ENCODE measurements at regions not wholly inside any gene's neighbourhood (a gene's known extent, or its start where the extent isn't known, plus 50 kb on each side); places are given as distances from the start of the nearest gene placed in this dataset.

DNA sequence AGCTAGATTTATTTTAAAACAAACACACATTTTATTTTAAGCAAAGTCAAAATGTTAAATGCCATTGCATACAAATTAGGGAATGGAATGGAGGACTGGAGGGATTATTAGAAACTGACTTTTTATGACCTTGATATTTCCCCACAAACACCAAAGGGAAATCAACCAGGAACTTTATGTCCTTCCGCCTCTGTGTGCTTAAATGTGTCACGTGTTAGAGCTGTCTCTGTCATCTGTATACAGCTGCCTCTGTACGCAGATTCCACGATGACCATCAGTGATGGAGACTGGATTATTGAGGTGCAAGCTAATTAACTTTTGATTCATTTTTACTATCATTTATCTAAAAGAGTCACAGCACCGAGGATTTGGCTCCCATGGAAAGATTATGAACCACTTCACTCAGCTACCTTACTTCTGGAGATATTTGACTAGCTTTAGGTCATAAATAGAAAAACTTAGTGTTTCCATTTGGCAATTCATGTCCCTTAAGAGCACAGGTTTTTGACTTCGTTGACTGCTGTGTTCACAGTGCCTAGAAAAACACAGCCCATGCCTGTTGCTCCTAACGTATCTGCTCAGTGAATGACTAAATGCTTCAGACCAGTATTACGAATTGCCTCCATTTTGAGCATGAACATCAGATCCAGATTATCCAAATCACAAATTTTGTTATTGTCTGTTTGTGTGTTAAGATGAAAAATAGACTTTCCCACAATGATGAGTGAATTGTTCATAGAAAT, 1048.1 kb downstream of the MCTP2 start:
- intact Hi-C loops (cut with DNase I; ENCODE audit: low total_unique reads): no loop called here
- no peaks in the 10 kb centered on the region for H3K4me1 ChIP-seq
- no peak for DNase-seq (ENCODE audit: low spot score in 2 of 2)

DNA sequence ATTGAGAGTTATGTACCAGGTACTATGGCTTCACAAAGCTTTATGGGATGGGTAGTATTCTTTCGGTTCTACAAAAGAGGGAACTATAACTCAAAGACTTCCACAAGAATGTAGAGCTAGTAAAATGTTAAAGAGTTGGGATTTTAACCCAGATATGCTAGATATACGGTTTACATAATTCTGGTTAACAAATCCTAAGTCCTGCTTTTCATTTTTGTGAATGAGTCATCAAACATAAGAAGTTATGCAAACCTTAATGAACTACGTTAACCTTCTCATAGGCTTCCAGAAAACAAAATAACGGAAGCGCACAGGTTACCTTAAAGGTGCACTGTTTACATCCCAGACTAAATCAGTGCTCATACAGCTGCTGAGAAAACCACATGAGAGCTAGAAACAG, 1049.3 kb downstream of the MCTP2 start:
- TF ChIP-seq, protein P1, sequence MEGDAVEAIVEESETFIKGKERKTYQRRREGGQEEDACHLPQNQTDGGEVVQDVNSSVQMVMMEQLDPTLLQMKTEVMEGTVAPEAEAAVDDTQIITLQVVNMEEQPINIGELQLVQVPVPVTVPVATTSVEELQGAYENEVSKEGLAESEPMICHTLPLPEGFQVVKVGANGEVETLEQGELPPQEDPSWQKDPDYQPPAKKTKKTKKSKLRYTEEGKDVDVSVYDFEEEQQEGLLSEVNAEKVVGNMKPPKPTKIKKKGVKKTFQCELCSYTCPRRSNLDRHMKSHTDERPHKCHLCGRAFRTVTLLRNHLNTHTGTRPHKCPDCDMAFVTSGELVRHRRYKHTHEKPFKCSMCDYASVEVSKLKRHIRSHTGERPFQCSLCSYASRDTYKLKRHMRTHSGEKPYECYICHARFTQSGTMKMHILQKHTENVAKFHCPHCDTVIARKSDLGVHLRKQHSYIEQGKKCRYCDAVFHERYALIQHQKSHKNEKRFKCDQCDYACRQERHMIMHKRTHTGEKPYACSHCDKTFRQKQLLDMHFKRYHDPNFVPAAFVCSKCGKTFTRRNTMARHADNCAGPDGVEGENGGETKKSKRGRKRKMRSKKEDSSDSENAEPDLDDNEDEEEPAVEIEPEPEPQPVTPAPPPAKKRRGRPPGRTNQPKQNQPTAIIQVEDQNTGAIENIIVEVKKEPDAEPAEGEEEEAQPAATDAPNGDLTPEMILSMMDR (IDR thresholded peaks at IDR 0.05): no peak
- H3K27ac ChIP-seq: no peak overlapping the region
- H3K4me3 ChIP-seq: no peak overlapping the region

More for the DNA sequence above, 1048.1 kb downstream of the MCTP2 start:
- Histone ChIP-seq H3K9me3 (no peaks in the 10 kb centered on the region), H3K27ac (no peak overlapping the region), H3K36me3 (no peaks in the 10 kb centered on the region), H3K4me3 (no peak overlapping the region), H3K27me3 (no peaks in the 10 kb centered on the region)
- no peak for TF ChIP-seq POLR2A (IDR thresholded peaks at IDR 0.05)
- TF ChIP-seq POLR2AphosphoS5 (IDR thresholded peaks at IDR 0.05): no peak
- TF ChIP-seq, protein P1 (IDR thresholded peaks at IDR 0.05): no peak

DNA sequence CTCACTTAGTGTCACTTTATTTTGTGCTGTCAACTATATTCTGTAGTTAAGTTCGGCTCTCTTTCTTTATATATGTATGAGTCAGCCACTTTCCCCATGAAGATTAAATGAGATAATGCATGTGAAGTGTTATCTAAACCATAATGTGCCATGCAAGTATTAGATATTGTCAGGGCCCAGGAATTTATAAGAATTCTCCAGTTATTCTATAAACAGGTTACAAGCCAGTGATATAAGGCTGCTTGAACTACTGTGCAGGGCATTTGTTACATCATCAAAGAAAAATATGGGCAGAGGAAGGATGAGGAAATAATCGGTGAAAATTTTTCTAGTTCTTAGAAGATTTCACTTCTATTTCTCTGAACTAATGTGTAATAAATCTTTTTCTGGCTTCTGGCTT, 1049.0 kb upstream of the NR2F2 start:
- no peak overlapping the region for H3K4me3 ChIP-seq
- no peak overlapping the region for H3K27ac ChIP-seq
- H3K4me1 ChIP-seq: no peaks in the 10 kb centered on the region
- intact Hi-C loops (cut with DNase I; ENCODE audit: low total_unique reads): no loop called here
- H3K27me3 ChIP-seq: no peaks in the 10 kb centered on the region
- H3K9me3 ChIP-seq: no peaks in the 10 kb centered on the region
- no peak for DNase-seq (ENCODE audit: low spot score in 2 of 2)
- TF ChIP-seq, protein P1 (IDR thresholded peaks at IDR 0.05): no peak
- no peak for TF ChIP-seq POLR2AphosphoS5 (IDR thresholded peaks at IDR 0.05)
- TF ChIP-seq POLR2A (IDR thresholded peaks at IDR 0.05): no peak
- no peaks in the 10 kb centered on the region for H3K36me3 ChIP-seq

More for the DNA sequence above, 1049.3 kb downstream of the MCTP2 start:
- intact Hi-C loops (cut with DNase I; ENCODE audit: low total_unique reads): no loop called here
- H3K9me3 ChIP-seq: no peaks in the 10 kb centered on the region
- H3K27me3 ChIP-seq: no peaks in the 10 kb centered on the region
- no peaks in the 10 kb centered on the region for H3K4me1 ChIP-seq
- H3K36me3 ChIP-seq: no peaks in the 10 kb centered on the region
- DNase-seq (ENCODE audit: low spot score in 2 of 2): no peak

DNA sequence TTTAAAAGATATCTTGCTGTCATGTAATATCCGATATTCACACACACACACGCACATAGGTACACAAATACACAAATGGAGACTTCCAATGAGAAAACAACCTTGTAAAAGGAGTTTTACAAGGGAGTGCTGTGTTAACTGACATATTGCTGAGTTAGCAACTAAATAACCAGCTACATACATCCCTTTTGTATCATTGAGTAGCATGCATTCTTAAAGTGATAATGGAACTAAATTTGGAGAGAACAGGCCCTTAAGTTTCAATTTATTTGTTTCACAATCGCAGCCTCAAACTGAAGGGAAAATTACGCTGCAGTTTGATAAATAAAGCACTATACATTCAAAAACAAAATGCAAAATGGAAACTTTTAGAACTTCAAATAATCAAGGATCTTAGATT, 1046.0 kb upstream of the NR2F2 start:
- no peak overlapping the region for H3K4me3 ChIP-seq
- TF ChIP-seq, protein P1 (IDR thresholded peaks at IDR 0.05): no peak
- H3K9me3 ChIP-seq: no peaks in the 10 kb centered on the region
- H3K36me3 ChIP-seq: no peaks in the 10 kb centered on the region
- H3K27ac ChIP-seq: no peak overlapping the region
- H3K4me1 ChIP-seq: no peaks in the 10 kb centered on the region
- H3K27me3 ChIP-seq: no peaks in the 10 kb centered on the region
- intact Hi-C loops (cut with DNase I; ENCODE audit: low total_unique reads): no loop called here
- no peak for DNase-seq (ENCODE audit: low spot score in 2 of 2)

DNA sequence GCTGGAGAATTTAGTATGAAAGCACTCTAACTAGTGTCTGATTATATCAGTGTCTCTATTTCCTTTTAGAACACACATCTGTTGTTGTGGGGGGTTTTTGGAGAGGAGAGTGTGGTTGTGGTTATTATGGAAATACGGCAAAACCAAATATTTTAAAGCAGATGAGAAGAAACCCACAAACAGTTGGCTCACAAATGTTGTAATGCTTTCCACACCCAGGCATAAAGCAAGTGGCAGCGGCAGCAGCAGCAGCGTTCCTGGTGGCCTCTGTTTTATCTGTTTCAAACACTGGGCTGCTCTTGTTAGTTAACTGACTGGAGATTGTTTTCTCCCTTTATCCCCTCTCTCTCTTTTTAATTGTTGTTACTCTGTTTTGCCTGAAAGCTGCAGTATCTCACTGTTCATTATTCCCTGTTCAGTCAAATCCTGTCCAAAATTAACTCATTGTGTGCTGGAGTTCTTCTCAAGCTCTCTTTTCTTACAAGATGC, 1045.5 kb upstream of the NR2F2 start:
- no peak overlapping the region for H3K4me3 ChIP-seq
- H3K36me3 ChIP-seq: no peaks in the 10 kb centered on the region
- H3K9me3 ChIP-seq: no peaks in the 10 kb centered on the region
- intact Hi-C loops (cut with DNase I; ENCODE audit: low total_unique reads): no loop called here
- TF ChIP-seq POLR2A (IDR thresholded peaks at IDR 0.05): no peak
- TF ChIP-seq POLR2AphosphoS5 (IDR thresholded peaks at IDR 0.05): no peak
- DNase-seq (ENCODE audit: low spot score in 2 of 2): no peak
- no peaks in the 10 kb centered on the region for H3K27me3 ChIP-seq
- H3K4me1 ChIP-seq: no peaks in the 10 kb centered on the region
- H3K27ac ChIP-seq: no peak overlapping the region
